ENCODE measurements at regions not wholly inside any gene's neighbourhood (a gene's known extent, or its start where the extent isn't known, plus 50 kb on each side); places are given as distances from the start of the nearest gene placed in this dataset.

GRCh38 chr20:59391975-59392374, 91.6 kb downstream of the EDN3 start:
- Mint-ChIP-seq H3K4me3 (no peak overlapping the region), H3K27me3 (peaks cover 10% of the 10 kb centered on the region), H3K27ac (no peak overlapping the region), H3K36me3 (ENCODE audit: low read depth) (peaks cover 3% of the 10 kb centered on the region), H3K4me1 (no peaks in the 10 kb centered on the region)
- ATAC-seq (no peak), DNase-seq (no peak)
- no peaks in the 10 kb centered on the region for H3K9me3 ChIP-seq (ENCODE audit: control insufficient read depth, low read length, poor library complexity, severe bottlenecking)

GRCh38 chr20:59392736-59393135, 92.3 kb downstream of the EDN3 start:
- Mint-ChIP-seq H3K27me3 (peaks cover 10% of the 10 kb centered on the region), H3K4me1 (no peaks in the 10 kb centered on the region), H3K4me3 (no peak overlapping the region), H3K27ac (no peak overlapping the region), H3K36me3 (ENCODE audit: low read depth) (peaks cover 3% of the 10 kb centered on the region)
- DNase-seq (no peak), ATAC-seq (no peak)
- no peaks in the 10 kb centered on the region for H3K9me3 ChIP-seq (ENCODE audit: control insufficient read depth, low read length, poor library complexity, severe bottlenecking)

GRCh38 chr20:59393142-59393541, 92.7 kb downstream of the EDN3 start:
- ATAC-seq (no peak), DNase-seq (no peak)
- Mint-ChIP-seq H3K36me3 (ENCODE audit: low read depth) (peaks cover 3% of the 10 kb centered on the region), H3K4me3 (no peak overlapping the region), H3K4me1 (no peaks in the 10 kb centered on the region), H3K27me3 (peaks cover 10% of the 10 kb centered on the region), H3K27ac (no peak overlapping the region)
- no peaks in the 10 kb centered on the region for H3K9me3 ChIP-seq (ENCODE audit: control insufficient read depth, low read length, poor library complexity, severe bottlenecking)

- Mint-ChIP-seq H3K4me3 (no peak overlapping the region), H3K4me1 (no peaks in the 10 kb centered on the region), H3K36me3 (ENCODE audit: low read depth) (peaks cover 3% of the 10 kb centered on the region), H3K27me3 (peaks cover 10% of the 10 kb centered on the region), H3K27ac (no peak overlapping the region)
- H3K9me3 ChIP-seq (ENCODE audit: control insufficient read depth, low read length, poor library complexity, severe bottlenecking), result no peaks in the 10 kb centered on the region
- DNase-seq (no peak), ATAC-seq (no peak)
Observed at GRCh38 chr20:59395729-59396128, 95.3 kb downstream of the EDN3 start.

GRCh38 chr20:59398537-59399205, 98.3 kb downstream of the EDN3 start:
- H3K4me1 Mint-ChIP-seq, result peaks cover 2% of the 10 kb centered on the region
- H3K36me3 Mint-ChIP-seq (ENCODE audit: low read depth), result no peaks in the 10 kb centered on the region
- peaks cover 10% of the 10 kb centered on the region for H3K27me3 Mint-ChIP-seq
- no peak overlapping the region for H3K4me3 Mint-ChIP-seq
- H3K27ac Mint-ChIP-seq, result no peak overlapping the region
- DNase-seq (no peak), ATAC-seq (no peak)
- no peaks in the 10 kb centered on the region for H3K9me3 ChIP-seq (ENCODE audit: control insufficient read depth, low read length, poor library complexity, severe bottlenecking)

- H3K9me3 ChIP-seq (ENCODE audit: control insufficient read depth, low read length, poor library complexity, severe bottlenecking), result no peaks in the 10 kb centered on the region
- ATAC-seq (no peak), DNase-seq (no peak)
- Mint-ChIP-seq H3K27ac (no peak overlapping the region), H3K4me1 (peaks cover 5% of the 10 kb centered on the region), H3K27me3 (peaks cover 10% of the 10 kb centered on the region), H3K36me3 (ENCODE audit: low read depth) (no peaks in the 10 kb centered on the region), H3K4me3 (no peak overlapping the region)
Observed at GRCh38 chr20:59399426-59400099, 99.2 kb downstream of the EDN3 start.

GRCh38 chr20:59400708-59401107, 100.3 kb downstream of the EDN3 start:
- no peak overlapping the region for H3K4me3 Mint-ChIP-seq
- DNase-seq (no peak), ATAC-seq (peak; percentile 59)
- H3K27ac Mint-ChIP-seq, result no peak overlapping the region
- H3K27me3 Mint-ChIP-seq, result peaks cover 17% of the 10 kb centered on the region
- no peaks in the 10 kb centered on the region for H3K36me3 Mint-ChIP-seq (ENCODE audit: low read depth)
- H3K9me3 ChIP-seq (ENCODE audit: control insufficient read depth, low read length, poor library complexity, severe bottlenecking), result no peaks in the 10 kb centered on the region
- peaks cover 5% of the 10 kb centered on the region for H3K4me1 Mint-ChIP-seq

GRCh38 chr20:59402681-59403080, 102.3 kb downstream of the EDN3 start:
- Mint-ChIP-seq H3K4me3 (no peak overlapping the region), H3K27ac (no peak overlapping the region), H3K4me1 (peaks cover 5% of the 10 kb centered on the region), H3K27me3 (peaks cover 27% of the 10 kb centered on the region), H3K36me3 (ENCODE audit: low read depth) (no peaks in the 10 kb centered on the region)
- no peaks in the 10 kb centered on the region for H3K9me3 ChIP-seq (ENCODE audit: control insufficient read depth, low read length, poor library complexity, severe bottlenecking)
- peak; percentile 45 for ATAC-seq
- DNase-seq, result no peak

- H3K27me3 Mint-ChIP-seq, result peaks cover 32% of the 10 kb centered on the region
- H3K36me3 Mint-ChIP-seq (ENCODE audit: low read depth), result no peaks in the 10 kb centered on the region
- H3K9me3 ChIP-seq (ENCODE audit: control insufficient read depth, low read length, poor library complexity, severe bottlenecking), result no peaks in the 10 kb centered on the region
- DNase-seq (peak; percentile 58 to 82 (median 66)), ATAC-seq (peak; percentile 87)
- no peak overlapping the region for H3K4me3 Mint-ChIP-seq
- H3K4me1 Mint-ChIP-seq, result peaks cover 5% of the 10 kb centered on the region
- no peak overlapping the region for H3K27ac Mint-ChIP-seq
Observed at GRCh38 chr20:59403261-59403961, 103.0 kb downstream of the EDN3 start.

GRCh38 chr20:59403962-59404314, 103.5 kb downstream of the EDN3 start:
- H3K27ac Mint-ChIP-seq, result peak overlapping the region; percentile 27
- ATAC-seq (no peak), DNase-seq (no peak)
- no peaks in the 10 kb centered on the region for H3K36me3 Mint-ChIP-seq (ENCODE audit: low read depth)
- H3K9me3 ChIP-seq (ENCODE audit: control insufficient read depth, low read length, poor library complexity, severe bottlenecking), result no peaks in the 10 kb centered on the region
- H3K4me1 Mint-ChIP-seq, result peaks cover 5% of the 10 kb centered on the region
- H3K4me3 Mint-ChIP-seq, result no peak overlapping the region
- peaks cover 32% of the 10 kb centered on the region for H3K27me3 Mint-ChIP-seq

GRCh38 chr20:59404749-59405148, 104.3 kb downstream of the EDN3 start:
- Mint-ChIP-seq H3K27ac (no peak overlapping the region), H3K36me3 (ENCODE audit: low read depth) (no peaks in the 10 kb centered on the region), H3K4me1 (peaks cover 5% of the 10 kb centered on the region), H3K4me3 (peak overlapping the region; percentile 43), H3K27me3 (peaks cover 32% of the 10 kb centered on the region)
- no peak for DNase-seq
- H3K9me3 ChIP-seq (ENCODE audit: control insufficient read depth, low read length, poor library complexity, severe bottlenecking), result no peaks in the 10 kb centered on the region
- no peak for ATAC-seq

GRCh38 chr20:59405226-59406200, 105.1 kb downstream of the EDN3 start:
- peak overlapping the region; percentile 43 for H3K4me3 Mint-ChIP-seq
- no peaks in the 10 kb centered on the region for H3K36me3 Mint-ChIP-seq (ENCODE audit: low read depth)
- ATAC-seq, result no peak
- H3K27me3 Mint-ChIP-seq, result peaks cover 32% of the 10 kb centered on the region
- DNase-seq, result no peak
- H3K4me1 Mint-ChIP-seq, result peaks cover 6% of the 10 kb centered on the region
- no peak overlapping the region for H3K27ac Mint-ChIP-seq
- no peaks in the 10 kb centered on the region for H3K9me3 ChIP-seq (ENCODE audit: control insufficient read depth, low read length, poor library complexity, severe bottlenecking)

- Mint-ChIP-seq H3K4me3 (no peak overlapping the region), H3K27ac (no peak overlapping the region), H3K27me3 (peaks cover 36% of the 10 kb centered on the region), H3K4me1 (peaks cover 6% of the 10 kb centered on the region), H3K36me3 (ENCODE audit: low read depth) (no peaks in the 10 kb centered on the region)
- DNase-seq (no peak), ATAC-seq (no peak)
- no peaks in the 10 kb centered on the region for H3K9me3 ChIP-seq (ENCODE audit: control insufficient read depth, low read length, poor library complexity, severe bottlenecking)
Observed at GRCh38 chr20:59406446-59406845, 106.0 kb downstream of the EDN3 start.
